ENCODE measurements at regions not wholly inside any gene's neighbourhood (a gene's known extent, or its start where the extent isn't known, plus 50 kb on each side); places are given as distances from the start of the nearest gene placed in this dataset.

DNA sequence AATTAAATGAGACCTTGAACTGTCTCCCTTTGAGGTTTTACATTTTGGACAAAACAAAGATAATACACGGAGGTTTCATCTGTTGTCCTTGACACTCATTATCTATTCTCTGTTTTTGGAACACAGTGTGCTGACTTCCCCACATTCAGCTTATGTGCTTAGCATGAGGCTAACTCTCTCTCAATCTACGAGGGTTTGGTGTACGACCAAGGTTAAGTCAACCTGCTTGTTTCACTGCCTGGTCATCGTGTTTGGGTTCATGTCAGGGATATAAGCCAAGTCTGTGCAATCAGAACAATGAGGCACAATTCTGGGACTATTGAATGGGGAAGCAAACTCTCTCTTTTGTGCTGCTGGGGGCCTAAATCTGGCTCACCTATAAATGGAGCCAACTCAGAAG, 328.5 kb upstream of the USP25 start:
- DNase-seq: no peak

DNA sequence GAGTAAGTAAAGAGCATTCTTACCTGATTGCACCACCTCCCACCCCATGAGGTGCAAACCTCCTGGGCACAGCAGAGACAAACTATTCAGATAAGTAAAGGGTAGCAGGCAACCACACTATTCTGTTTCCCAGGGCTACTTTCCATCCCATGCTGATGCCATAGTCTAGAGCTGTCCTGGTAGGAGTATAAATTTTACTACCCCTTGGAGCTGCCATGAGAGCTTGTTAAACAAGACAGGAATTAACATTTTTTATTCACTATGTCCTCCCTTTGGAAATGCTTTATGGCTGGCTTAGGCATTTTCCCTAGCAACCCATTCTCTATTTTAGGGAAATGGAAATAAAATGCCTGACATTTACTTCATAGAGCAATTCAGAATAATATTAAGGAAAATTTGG, 324.6 kb upstream of the USP25 start:
- DNase-seq: no peak

DNA sequence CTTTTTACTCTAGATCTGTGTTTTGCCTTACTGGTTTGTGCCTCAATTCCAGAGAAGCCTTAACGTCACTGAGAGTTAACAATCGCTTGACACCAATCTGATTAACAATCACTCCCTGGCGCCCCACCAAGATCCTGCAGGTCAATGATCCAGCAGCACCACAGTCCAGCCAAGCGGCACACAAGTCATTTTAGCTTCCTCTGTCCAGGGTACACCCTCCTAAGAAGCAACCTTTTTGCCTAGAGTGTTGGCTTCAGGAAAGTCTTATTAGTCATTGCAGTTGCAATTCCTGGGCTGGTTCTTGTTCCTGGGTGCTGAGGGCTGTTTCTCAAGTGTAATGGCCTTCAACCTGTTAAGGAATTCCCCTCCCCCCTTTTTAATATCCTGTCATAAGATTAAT, 323.0 kb upstream of the USP25 start:
- no peak for DNase-seq

DNA sequence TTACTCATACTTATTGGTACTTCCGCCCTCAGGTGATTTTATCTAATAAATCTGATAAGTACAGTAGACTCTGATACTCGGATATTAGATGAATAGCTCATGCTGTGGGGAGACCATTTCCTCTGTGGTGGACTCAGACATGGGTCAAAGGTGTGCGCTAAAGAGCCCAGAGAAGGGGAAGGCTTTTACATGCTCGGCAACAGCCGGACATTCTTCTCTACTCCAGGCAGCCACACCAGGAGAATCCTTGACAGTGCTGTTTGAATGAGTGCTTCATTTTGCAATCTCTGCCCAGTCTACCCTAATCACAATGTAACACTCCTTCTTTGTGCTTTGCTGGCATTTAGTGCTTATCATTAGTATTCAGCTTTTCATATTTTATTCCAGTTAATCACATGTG, 322.2 kb upstream of the USP25 start:
- DNase-seq: no peak

DNA sequence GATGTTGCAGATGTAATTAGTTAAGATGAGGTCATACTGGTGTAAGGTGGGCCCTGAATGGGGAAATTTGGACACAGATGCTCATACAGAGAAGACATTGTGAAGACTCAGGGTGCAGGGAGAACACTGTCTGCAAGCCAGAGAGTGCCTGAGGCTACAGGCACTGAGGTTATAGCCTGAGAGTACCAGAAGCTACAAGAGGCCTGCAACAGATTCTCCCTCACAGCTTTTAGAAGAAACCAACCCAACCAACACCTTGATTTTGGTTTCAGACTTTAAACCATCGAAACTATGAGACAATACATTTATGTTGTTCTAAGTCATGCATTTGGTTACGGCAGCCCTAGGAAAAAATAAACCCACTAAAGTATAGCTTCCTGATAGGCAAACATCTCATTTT, 321.7 kb upstream of the USP25 start:
- DNase-seq: no peak

DNA sequence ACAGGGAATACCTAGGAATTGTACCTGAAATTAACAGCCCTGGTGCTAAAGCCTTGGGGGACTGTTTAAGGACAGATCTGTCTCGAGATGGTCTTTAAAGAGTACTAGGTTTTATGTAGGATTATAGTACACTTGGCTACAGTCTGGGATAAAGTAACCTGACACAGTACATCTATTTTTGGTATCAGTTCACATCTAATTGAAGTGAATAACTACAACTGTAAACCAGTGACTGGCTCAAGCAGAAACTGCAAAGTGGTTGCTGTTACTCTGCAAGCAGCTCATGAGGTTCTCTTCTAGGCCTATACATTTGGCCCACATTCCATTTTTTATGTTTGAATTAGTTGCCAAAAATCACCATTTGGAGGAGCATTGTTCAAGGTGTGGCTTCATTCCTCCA, 320.8 kb upstream of the USP25 start:
- no peak for DNase-seq

DNA sequence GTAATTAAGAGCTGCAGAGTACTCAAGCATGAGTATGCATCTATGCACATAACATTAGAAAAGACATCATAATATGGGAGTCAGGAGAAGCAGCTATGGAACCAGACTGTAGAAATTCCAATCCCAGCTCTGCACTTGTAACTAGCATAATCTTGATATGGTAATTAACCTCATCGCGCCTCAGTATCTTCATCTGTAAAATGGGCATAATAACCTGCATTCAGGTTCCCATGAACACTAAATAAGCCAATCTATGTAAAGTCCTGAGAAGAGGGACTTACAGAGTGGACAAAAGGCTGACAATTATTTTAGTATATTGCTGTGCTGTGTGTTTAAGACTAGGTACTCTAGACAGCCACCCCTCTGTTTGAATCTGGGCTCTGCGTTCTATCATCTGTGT, 318.9 kb upstream of the USP25 start:
- DNase-seq: no peak

DNA sequence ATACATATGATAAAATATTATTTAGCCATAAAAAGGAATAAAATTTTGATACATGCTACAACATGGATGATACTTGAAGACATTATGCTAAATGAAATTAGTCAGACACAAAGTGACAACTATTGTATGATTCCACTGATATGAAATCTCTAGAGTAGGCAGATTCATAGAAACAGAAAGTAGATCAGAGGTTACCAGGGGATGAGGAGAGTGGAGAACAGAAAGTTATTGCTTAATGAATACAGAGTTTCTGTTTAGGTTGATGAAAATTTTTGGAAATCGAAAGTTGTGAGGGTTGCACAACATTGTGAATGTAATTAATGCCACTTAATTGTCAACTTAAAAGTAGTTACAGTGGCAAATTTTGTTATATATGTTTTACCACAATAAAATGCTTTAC, 315.7 kb upstream of the USP25 start:
- DNase-seq: no peak

DNA sequence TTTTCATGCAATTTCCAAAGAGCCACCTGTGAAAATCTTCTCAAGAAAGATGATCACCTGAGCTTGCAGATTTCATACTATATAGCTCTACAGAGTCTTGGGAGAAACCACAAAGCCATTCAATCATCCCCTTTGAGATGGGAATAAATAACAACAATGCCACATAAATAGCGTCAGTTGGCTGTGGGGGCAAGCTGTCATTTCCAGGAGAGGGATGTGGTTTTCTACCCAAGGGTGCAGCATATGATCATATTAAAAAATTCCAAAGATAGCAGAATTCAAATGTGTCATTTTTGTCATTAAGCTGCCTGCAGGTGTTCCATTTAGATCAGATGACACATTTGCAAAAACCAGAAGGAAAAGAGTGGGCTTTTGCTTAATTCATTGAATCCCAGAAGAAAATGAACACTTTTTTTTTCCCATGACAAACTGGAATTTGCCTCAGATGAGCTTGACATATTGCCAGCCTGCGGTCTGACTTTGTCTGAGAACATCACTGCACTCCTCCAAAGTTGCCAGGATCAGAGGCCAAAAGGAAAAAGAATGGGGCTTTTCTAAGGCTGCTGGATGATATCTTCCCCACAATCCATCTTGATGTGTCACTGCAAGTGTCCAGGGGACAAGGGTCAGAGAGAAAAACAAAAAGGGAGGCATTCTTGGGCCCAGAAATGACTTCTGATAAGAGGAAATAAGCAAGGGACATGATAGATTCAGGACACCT, 314.1 kb upstream of the USP25 start:
- no peak for DNase-seq

DNA sequence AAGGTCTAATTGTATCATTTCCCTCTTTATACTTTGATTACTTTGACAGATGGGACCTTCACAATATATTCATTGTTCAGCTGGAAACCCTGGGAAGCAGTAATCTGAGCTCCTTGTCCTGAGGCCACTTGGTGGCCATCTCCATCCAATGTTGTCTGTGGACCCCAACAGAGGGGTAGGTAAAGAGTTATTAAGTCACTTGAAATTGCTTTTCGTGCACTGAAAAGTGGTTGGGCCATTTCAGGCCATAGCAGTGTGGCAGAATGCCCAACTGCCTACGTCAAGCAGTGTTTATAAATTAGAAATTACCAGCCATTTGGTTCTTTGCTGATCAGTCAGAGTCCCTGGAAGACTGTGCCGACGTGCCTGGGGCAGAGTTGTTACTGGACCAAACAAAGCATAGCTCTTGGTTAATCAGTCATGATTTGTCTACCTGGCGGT, 308.3 kb upstream of the USP25 start:
- no peak for DNase-seq

DNA sequence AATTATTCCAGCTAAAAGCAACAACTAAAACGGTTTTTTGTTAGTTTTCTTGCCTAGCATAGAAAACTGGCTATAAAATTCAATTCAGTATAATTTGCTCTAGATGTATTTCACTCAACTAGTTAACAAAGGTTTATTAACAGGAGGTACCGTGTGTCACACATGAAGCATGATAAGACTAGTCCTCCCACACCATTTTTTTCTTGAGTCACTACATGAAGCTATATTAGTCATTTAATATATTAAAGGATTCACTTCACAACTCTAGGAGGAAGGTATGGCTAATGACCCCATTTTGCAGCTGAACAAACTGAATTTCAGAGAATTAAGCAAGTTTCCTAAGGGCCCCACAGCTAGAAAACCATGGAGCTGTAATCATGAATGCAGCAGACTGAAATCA, 307.8 kb upstream of the USP25 start:
- DNase-seq: no peak

DNA sequence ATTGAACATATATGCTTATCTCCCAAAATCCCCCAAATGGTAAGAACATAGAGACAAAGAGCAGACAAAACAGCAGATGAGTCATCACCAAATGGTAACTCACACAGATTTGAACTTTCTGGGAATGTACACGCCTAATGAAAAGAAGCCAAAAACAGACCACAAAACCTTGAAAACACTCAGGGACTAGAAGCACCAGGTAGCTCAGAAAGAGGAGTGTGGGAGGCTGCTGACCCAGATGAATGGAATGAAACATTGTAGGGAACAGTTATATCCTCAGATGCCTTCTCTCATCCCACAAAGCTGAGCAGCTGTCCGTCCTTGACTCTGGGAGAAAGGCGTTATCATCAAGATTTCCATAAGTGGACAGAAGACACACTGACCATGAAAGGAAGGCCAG, 307.0 kb upstream of the USP25 start:
- no peak for DNase-seq

DNA sequence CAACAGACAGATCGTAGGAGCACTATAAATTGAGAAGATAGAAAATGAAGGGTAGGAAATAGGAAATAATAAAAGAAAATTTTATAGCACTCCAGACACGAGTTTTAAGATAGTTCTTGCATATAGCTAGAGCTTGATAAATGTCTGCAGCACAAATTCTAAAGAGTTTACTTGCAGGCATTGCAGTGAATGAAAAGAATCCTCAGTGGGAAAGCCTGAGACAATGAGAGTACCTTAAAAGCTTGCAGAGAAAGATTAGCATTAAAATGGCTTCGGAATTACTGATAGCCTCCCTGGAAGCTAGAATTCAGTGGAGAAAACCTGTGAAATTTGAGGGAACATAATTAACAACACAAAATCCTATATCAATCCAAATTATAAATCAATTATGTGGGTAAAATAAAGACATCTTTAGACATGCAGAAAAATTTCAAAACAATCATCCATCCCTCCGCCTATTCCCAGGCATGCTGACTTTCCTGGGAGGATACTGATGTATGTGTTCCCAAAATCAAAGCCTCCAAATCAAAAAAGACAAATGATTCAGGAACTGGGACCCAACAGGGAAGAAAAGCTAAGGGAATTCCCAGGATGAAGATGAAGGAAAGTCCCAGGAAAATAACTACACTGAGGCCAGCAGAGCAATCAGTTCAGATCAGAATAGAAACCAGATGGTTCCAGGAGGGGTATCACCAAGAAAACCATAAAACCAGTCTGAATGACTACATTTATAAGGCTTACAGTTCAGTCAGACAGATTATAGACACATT, 305.9 kb upstream of the USP25 start:
- DNase-seq: no peak

DNA sequence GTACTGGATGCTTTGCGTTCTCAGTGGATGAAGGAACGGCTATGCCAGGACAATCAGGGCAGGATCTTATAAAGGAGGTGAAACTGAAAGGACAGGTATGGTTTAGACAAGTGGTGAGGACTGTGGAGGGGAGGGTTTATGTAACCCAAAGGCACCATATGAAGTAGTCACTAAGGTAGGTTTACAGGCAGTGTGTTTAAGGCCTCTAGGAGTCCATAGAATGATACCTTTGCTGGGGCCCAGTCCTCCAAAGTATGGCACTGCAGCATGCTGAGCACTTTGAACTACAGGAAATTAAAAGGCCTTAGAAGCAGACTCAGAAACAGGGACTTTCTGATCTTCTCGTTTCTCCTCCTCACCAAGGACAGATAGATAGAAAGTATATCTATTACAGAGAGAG, 304.7 kb upstream of the USP25 start:
- DNase-seq: no peak

DNA sequence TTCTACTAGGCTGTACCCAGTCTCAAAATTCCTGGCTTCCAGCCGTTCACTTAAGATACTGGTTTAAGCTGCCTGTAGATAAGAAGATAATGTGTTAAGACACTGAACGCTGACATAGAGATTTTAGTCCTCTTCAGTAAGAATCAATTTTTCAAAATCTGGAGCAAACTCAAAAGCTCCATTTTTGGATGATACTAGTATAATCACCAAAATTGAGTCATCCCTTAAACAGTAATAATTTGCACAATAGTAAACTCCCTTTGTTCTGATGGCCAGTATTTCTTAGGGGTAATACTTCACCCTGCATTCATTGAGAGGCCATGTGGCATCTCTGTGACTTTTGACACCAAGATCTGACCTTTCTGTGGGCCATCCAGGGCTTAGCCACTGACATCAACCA, 299.8 kb upstream of the USP25 start:
- DNase-seq: no peak

DNA sequence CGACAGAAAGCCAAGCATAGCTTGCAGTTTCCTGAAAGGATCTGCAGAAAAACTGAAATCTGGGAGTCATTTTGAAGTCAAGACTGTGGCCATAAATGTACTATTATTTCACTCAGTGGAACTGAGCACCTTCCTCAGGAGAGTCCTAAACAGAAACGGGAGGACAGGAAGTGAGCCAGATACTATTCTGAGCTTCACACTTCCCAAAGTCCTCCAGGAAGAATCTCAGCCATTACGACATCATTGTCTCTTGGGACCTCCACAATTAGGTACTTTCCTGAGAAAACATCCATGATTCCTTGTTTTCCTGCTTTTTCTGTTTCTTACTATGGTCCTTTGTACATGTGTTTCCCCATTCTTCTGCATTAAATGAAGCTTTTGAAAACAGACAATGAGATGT, 299.2 kb upstream of the USP25 start:
- DNase-seq: no peak

DNA sequence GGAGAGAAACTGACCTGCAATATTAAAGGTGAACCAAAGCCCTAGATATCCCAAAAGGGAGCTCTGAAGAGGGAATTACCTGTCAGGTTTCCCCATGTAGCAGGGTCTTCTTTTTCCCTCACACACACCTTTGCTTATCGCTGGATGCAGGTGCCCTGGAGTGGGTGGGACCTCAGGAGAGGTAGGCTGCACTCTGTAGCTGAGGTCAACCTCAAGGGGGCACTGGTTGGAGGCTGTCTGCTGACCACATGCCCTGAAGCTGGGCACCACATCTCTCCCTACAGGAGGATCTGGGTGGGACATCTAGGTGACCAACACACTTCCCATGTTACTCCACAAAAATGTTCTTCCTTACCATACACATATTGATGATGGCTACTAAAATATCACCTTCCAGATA, 298.7 kb upstream of the USP25 start:
- no peak for DNase-seq

DNA sequence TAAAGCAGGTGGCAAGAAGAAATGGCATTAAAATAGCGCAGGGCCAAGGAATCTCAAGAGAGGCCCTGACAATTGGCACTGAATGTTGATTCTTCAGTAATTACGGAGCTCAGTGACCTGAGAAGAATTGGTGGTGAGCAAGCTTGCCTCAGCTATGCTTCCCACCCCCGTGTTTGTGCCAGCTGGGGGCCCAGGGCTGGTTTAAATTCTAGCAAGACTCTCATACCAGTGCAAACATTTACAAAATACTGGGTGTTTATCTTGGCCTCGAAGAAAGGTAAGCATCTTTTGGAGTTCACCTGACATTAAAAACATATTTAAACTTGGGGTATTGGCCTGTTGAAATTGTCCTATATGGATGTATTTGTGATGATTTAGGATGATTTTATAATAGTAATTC, 296.7 kb upstream of the USP25 start:
- DNase-seq: no peak

DNA sequence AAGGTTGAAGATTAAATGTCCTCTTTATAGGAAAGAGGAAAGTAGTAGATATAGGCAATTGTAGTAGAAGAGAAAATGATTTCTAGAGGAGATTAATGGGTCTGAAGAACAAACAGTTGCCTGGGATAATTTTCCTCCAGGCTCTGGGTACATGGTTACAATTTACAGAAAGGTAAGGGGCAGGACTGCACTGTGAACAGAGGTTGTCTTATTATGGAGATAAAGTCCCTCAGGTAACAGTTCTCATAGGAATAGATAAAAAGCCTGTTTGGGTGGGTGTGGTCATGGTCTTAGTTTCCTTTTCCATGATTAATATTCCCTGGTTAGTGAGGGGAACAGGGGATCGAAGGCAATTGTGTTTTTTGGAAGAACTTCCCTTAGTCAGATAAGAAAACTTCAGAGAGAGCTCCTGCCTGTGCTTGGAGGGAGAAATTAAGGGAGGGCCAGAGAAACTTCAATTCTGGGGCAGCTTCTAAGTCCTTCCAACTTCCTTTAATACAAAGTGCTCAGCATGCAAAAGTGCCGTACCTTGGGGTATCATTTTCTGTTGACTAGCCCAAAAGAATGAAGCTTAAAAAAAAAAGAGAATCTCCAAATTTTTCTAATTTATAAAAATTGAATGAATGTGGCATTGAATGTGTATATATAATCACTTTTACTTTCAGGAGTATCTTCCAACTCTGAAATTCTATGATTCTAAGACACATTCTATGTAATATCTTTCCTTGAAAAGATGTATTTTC, 295.4 kb upstream of the USP25 start:
- DNase-seq: no peak

DNA sequence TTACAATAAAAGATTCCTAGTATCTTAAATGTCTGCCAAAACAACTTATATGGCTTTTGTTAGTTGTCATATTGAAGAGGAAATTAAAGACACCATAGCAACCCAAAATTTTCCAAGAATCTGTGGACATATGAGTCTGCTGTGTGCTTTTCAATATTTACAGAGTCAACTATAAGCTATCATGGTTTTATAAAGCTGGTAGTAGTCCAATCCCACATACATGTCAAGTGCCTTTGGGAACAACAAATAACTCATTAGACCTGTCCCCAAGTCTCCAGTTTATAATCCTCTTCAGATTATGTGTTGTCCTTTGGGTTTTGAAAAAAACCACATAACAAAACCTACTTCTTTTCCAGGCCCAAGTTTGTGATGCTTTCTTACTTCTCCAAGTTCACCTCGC, 293.8 kb upstream of the USP25 start:
- DNase-seq: no peak

DNA sequence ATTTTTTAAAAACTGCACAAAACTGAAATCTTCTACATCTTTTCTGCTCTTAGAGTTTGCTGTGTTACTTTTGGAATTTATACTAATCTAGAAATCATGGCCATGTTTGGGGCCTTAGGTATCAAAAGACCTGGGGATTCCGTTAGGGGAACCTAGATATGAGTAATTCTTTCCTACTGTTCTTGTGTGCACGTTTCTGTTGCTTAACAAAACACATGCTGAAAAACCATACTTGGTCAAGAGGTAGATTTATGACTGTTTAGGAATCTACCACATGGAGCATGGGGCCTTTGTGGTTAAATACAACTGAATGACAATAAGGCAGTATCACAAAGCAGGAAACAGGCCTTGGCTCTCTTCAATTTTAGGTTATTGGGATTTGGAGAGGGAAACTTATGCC, 291.9 kb upstream of the USP25 start:
- DNase-seq: no peak

DNA sequence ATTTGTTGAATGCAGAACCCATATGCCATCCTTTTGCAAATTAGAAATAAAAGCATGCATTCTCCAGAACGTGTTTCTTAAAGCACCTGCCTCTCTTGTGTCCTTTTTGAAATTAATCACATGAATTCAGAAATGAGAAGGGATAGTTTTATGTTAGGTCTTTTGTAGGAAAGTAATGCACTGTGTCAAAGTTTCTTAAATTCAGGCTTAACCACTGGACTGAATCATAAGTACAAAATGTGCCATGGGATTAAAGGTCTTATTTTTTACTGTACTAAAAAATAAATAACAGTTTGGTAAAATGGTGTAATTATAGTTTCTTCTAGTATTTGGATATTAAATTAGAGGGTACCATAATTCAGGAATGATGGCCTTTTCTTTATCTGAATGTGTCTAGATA, 290.1 kb upstream of the USP25 start:
- no peak for DNase-seq

DNA sequence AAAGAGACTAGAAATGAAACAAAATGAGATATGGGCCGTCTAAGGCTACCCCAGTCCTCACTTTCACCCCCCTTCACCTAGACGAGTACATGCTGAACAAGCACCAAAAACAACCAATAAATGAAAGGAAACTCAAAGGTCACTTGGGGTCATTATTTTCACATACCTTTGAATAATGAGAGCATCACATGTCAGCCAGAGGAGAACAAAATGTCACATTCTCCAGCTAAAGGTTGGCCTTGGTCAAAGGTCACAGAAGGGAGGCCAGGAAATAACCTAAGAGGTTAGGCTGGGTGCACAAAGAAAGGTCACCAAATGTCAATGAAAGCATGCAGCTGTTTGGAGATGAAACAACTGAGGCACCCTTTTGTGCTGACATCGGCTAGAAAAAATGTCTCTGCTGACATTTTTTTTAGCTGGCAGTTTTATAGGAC, 288.7 kb upstream of the USP25 start:
- DNase-seq: no peak

DNA sequence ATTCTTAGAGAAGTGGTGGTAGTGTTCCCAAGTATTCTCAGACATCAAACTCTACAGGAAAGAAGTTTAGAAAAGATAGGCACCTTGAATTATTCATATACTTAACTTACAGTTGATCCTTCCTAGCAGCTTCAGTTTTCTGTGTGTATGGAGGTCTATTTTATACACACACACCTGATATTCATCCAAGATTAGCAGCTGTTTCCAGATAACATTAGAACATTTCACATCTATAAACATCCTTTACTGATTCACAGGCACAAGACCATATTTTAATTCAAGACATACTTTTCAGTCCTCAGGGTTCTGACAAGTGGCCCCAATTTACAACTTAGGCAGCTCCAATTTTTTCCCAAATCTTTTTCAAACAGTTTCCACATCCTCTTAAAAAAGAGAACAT, 287.8 kb upstream of the USP25 start:
- no peak for DNase-seq
